Middle frontal gyrus (tissue), 1 donor: ENCODE measurements at regions not wholly inside any gene's neighbourhood (a gene's known extent, or its start where the extent isn't known, plus 50 kb on each side); places are given as distances from the start of the nearest gene placed in this dataset.
A peak's percentile ranks its signal among the peaks of the same experiment; 100 is the strongest.

ENCODE experiments used
- DNase-seq: peaks from one replicate; pipeline ENCODE4 v3.0.0-alpha.2; 2015; ENCODE audit warnings: low spot score; ENCODE audit errors: extremely low spot score

- DNase-seq: no peak
Measured at GRCh38 chr17:31715446-31715845, 143.6 kb downstream of the COPRS start.

- DNase-seq: no peak
Measured at GRCh38 chr17:31704483-31704882, 154.6 kb downstream of the COPRS start.

DNA sequence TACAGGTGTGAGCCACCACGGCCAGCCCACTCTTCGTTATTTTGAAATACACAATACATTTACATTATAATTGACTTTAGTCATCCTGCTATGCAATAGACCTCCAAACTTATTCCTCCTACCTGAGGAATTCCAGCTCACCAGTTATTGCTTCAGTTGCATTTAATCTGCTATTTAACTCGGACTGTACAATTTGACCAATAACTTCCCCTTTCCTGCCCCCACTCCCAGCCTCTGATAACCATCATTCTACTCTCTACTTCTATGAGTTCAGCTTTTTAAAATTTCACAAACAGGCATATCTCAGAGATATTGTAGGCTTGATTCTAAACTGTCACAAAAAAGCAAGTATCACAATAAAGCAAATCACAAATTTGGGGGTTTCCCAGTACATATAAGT is 157.0 kb downstream of the COPRS start:
- DNase-seq: no peak

DNA sequence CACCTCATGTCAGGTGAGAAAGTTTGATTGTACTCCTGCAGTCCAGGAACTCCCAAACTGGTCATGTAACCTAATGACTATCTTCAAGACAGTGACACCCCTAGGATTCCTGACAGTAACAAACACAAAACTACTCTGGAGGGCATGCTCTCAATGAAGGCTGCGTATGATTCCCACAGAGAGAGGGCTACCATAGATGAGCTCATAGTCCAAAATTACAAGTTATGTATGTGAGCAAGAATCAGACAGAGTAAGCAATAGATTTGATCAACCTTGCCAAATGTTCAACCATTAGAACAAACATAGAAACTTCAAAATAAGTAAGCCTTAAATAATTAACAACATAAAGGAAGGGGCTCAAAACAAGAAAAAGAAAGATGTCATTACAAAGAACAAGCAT is 158.1 kb downstream of the COPRS start:
- no peak for DNase-seq

- no peak for DNase-seq
Measured at GRCh38 chr17:31699886-31700285, 159.2 kb downstream of the COPRS start.

DNA sequence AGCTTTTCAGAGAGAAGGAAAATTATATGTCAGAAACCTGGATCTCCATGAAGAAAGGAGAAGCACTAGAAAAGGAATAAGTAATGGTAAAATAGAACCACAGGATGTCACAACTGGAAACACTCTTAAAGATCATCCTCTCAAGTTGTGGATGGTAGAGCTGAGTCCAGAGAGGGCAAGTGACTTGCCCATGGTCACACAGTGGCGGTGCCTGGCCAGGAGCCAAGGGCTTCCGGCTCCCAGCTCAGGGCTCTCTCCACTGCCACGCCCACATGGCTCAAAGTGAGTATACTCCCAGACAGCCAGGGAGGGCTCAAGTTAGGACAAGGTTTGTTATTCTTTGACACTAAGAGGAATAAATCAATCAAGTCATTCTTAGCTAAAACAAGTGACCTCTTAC is 159.8 kb downstream of the COPRS start:
- no peak for DNase-seq

GRCh38 chr17:31698751-31699150 is 160.3 kb downstream of the COPRS start:
- no peak for DNase-seq

DNA sequence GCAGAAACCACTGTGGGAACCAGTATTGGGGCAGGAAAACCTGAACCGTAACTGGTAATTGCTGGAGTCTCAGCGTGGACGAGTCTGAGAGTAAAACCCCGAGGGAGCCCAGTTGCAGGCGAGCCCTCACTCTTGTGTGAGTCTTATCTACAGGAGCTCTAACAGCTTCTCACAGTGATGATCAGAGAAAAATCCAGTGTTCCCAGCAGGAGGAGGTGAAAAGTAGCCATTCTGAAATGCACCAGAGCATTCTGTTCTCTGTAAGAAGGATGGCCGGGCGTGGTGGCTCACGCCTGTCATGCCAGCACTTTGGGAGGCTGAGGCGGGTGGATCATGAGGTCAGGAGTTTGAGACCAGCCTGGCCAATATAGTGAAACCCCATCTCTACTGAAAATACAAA is 161.2 kb downstream of the COPRS start:
- DNase-seq: no peak

DNA sequence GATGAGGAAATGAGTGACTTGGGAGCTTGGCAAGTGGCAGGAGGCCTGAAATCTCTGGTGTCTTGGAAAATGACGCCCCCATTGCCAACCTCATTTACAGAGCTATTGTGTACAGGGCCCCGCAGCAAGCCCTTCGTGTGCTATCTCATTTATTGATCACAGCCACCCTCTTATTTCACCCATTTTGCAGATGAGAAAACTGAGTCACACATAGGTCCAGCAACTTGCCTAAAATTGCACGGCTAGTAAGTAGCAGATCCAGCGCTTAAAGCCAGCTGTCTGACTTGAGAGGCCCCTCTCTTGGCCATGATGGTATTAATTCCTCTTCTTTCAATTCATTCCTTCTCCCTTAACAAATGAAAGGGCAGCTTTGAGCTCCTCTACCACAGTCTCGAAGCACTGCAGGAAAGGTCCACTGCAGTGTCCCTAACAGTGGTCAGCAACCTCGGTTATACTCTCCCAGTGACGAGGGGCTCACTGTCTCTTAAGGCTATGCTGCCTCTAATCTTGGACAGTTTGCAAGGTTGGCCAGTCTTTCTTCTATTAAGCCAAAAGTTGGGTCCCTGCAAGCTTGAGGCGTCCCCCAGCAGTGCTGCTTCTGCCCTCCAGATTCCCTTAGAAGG is 162.2 kb downstream of the COPRS start:
- no peak for DNase-seq

DNA sequence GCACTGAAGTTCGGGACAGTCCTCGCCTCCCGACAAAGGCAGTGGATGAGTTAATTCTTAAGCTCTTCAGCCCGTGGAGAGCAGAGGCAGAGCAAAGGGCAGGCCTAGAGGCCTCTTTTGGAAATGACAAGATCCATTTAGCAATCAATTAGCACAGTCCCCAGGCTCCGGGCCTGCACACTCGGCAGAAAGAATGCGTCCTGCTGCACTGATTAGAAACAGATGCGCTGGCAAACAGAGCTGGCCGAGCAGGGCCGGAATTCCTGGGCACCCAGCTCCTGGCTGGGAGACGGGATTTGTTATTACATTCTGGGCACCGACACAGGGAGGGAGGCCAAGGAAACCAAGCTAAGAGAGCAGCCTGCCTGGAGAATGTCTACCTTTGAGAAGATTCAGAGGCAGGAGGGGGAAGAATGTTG is 162.9 kb downstream of the COPRS start:
- peak; percentile 40 for DNase-seq

DNA sequence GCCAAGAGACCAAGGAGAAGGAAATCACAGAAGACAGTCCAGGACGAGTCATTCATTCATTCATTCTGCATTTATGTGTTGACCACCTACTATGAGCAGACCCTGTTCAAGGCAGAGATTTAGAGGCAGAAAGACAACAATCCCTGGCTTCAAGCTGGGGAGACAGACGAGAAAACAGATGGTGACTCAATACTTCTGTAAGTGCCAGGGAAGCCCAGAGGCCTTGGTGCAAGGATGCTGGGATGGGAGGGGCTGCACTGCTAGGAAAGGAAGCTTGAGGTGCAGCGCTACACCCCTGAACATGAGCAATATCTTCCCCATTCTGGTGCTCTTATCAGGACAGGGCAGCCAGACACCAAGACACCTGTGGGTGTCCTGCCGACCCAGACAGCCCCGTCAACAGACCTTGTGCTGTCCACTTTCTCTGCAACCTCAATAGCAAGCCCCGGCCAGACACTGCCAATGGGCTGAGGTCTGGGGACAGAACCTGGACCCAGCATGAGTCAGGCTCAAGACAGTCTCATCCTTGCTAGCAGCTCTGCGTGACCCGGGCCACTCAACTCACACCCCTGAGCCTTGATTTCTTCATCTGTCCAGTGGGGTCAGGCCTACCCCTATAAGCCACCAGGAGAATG is 163.5 kb downstream of the COPRS start:
- DNase-seq: no peak

GRCh38 chr17:31693433-31694220 is 165.4 kb downstream of the COPRS start:
- no peak for DNase-seq

DNA sequence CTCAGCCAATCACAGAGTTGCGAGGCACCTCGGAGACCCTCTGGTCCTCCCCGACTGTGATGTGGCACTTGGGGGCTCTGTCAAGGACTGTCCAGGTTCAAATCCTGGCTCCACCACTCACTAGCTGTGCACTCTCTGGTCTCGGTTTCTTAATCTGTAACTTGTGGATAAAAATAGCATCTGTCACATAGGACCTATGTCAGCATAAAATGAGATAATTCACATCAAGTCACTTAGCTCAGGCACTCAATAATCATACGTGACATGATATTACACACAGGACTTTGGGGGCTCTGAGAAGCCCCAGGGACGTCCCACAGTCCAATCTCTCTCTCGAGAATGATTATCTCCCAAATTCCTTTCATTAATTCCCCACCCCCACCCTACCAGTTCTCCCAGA is 166.4 kb downstream of the COPRS start:
- DNase-seq: no peak

DNA sequence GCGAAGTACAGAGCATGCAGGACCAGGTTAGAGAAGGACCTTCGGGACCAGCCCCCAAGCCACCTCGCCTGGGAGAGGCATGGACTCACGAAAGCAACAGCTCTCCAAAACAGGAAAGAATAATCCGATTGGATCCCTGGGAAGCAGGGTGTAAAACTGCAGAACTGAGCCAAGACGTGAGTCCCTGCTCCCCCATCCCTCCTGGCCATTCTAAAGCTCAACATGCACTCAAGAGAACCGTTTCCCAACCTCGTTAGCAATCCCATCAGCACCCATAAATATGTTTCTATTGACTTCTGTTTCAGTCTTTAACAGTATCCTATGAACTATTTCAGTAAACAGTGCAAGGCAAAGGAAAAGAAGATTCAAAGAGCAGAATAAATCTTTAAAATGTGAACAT is 167.0 kb downstream of the COPRS start:
- DNase-seq: no peak

DNA sequence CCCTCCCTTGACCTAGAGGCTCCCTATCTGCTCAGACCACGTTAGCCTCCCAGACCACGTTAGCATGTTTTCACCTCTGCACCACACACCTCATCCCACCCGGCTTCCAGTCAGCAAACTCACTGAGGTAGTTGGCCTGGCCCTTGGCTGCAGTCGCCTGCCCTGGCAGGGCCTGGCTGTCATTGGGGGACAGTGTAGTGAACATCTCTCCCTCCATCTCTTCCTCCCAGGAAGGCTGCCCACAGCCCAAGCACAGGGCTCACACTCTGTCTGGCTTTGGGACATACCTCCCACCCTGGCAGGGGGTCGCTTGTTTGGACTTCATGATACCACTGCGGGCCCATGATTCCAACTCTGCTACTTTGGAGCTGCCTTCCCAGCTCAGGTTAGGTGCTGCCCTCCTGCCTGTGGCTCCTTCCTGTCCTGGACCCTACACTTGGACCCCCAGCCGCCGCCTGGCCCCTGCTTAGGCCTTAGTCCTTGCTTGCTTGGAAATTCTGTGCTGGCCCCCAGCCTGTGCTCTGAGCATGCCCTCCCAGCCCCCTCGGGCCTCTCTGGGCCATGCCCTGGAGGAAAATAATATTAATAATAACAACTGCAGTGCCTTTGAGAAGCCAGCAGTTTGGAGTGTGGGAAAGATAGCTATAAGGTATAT is 167.7 kb downstream of the COPRS start:
- DNase-seq: no peak

DNA sequence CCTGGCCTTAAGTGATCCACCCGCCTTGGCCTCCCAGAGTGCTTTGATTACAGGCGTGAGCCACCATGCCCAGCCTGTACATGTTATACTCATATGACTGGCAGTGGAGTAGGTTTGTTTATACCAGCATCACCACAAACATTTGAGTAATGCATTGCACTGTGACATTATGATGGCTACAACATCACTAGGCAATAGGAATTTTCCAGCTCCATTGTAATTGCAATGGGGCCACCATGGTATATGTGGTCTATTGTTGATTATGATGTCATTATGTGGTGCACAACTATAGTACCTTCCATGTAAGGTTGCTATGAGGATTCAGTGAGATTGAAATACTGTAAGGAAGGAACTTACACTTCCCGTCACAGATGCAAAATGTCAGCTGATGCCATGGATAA is 168.9 kb downstream of the COPRS start:
- no peak for DNase-seq

DNA sequence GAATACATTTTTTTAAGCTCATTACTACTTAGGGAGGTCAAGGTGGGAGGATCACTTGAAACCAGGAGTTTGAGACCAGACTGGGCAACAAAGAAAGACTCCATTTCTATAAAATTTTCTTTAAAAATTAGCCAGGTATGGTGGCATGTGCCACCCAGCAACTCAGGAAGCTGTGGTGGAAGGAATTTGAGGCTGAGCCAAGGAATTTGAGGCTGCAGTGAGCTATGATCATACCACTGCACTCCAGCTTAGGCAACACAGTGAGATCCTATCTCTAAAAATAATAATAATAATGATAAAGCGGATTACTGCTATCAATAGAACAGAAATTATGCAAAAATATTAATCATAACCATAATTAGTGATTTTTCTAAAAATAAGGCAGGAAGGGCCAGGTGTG is 170.3 kb downstream of the COPRS start:
- DNase-seq: no peak

DNA sequence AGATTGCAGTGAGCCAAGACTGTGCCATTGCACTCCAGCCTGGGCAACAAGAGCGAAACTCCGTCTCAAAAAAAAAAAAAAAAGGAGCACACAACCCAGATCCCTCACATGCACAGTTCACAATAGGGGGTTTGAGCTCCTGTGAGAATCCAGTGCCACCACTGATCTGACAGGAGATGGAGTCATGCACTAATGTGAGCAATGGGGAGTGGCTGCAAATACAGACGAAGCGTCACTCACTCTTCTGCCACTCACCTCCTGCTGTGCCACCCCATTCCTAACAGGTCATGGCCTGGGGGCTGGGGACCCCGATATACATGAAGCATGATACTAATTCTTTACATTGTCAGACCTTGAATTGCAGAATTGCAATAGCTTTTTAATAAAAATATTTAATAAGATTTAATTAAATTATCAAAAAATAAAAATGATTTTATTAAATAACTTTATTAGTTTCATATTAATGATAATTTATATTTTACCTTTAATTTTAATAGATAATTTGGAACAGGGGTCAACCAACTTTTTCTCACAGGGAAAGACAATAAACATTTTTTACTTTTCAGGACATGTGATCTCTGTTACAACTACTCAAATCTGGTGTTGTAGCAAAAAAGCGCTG is 171.4 kb downstream of the COPRS start:
- no peak for DNase-seq

DNA sequence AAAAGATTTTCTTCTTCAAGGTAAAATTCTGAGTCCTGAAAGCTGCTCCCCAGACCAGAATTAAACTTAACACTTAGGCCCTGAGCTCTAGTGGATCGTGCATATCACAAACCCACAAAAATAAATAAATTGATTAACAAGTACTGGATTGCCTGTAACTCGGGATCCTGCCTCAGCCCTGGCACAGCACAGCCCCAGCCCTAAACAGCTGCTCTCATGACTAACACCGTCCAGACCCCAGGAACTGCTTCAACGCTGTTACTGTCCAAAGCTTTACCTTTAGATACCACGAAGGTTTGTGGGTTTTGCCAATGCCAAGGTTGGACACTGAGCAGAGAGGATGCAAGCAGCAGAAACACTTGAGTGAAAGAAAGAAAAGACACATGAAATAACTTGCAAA is 172.5 kb downstream of the COPRS start:
- DNase-seq: no peak

- no peak for DNase-seq
Measured at GRCh38 chr17:31684901-31685300, 174.1 kb downstream of the COPRS start.

DNA sequence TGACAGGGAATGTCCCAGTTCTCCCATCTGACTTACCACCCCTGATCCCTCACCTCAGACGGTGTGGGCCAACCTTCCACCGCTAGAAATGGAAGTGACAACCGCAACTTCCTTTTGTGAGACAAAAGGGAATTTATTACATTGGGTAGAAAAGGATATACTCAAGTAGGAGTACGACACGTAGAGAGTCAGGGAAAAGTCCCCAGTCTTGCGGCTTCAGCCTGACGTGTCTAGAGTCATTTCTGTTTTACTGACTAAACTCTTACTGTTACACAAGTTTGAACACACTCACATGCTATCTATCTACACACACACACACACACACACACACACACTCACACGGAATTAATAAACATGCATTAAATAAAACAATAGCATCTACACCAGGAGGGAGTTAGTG is 178.9 kb downstream of the COPRS start:
- DNase-seq: no peak

DNA sequence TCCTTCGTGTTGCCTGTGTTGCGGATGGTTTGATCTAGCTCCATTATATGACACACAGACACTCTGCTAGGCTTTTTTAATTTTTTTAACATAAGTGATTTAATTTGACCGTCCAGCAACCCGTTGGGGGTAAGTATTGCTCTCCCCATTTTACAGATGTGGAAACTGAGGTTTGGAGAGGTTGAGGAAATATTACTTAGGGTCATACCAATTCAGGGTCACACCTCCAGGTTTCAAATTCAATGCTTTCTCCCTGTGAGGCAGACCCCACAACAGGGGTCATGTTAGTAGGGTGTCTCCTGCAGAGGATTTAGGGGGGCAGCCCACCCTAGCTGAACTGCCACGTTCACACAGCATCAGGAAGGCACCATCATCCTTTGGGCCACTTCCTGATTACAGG is 179.4 kb downstream of the COPRS start:
- DNase-seq: no peak
